GM18909 (cell line): ENCODE measurements at regions not wholly inside any gene's neighbourhood (a gene's known extent, or its start where the extent isn't known, plus 50 kb on each side); places are given as distances from the start of the nearest gene placed in this dataset.
A peak's percentile ranks its signal among the peaks of the same experiment; 100 is the strongest.

Source experiments
- ATAC-seq: cut with Tn5 transposase; IDR thresholded peaks from one replicate; pipeline ENCODE4 v1.9.1; 2021; ENCODE audit warnings: mild to moderate bottlenecking; ENCODE audit not compliant: unreplicated experiment, poor library complexity

- ATAC-seq: no peak
Measured at GRCh38 chr2:181145645-181146044, 165.2 kb downstream of the UBE2E3 start.

GRCh38 chr2:181146171-181146570, 165.8 kb downstream of the UBE2E3 start:
- no peak for ATAC-seq

- ATAC-seq: no peak
Measured at GRCh38 chr2:181149056-181149455, 168.7 kb downstream of the UBE2E3 start.

GRCh38 chr2:181152226-181152625, 171.8 kb downstream of the UBE2E3 start:
- ATAC-seq: no peak

GRCh38 chr2:181152701-181153100, 172.3 kb downstream of the UBE2E3 start:
- ATAC-seq: no peak

GRCh38 chr2:181153886-181154285, 173.5 kb downstream of the UBE2E3 start:
- no peak for ATAC-seq

- ATAC-seq: no peak
Measured at GRCh38 chr2:181157326-181157725, 176.9 kb downstream of the UBE2E3 start.

GRCh38 chr2:181158427-181158826, 178.0 kb downstream of the UBE2E3 start:
- ATAC-seq: no peak

GRCh38 chr2:181161615-181162014, 181.2 kb downstream of the UBE2E3 start:
- ATAC-seq: no peak

GRCh38 chr2:181163139-181163538, 182.7 kb downstream of the UBE2E3 start:
- peak; percentile 64 for ATAC-seq

GRCh38 chr2:181163691-181164090, 183.3 kb downstream of the UBE2E3 start:
- ATAC-seq: no peak

- ATAC-seq: peak; percentile 58
Measured at GRCh38 chr2:181164699-181165098, 184.3 kb downstream of the UBE2E3 start.

- ATAC-seq: peak; percentile 67
Measured at GRCh38 chr2:181165199-181165868, 184.9 kb downstream of the UBE2E3 start.

GRCh38 chr2:181169503-181169902, 189.1 kb downstream of the UBE2E3 start:
- ATAC-seq: no peak

GRCh38 chr2:181170256-181170655, 189.9 kb downstream of the UBE2E3 start:
- ATAC-seq: peak; percentile 47

GRCh38 chr2:181172676-181173075, 192.3 kb downstream of the UBE2E3 start:
- no peak for ATAC-seq

GRCh38 chr2:181174611-181175580, 194.5 kb downstream of the UBE2E3 start:
- no peak for ATAC-seq

- ATAC-seq: no peak
Measured at GRCh38 chr2:181176540-181176939, 196.1 kb downstream of the UBE2E3 start.

GRCh38 chr2:181177376-181177775, 197.0 kb downstream of the UBE2E3 start:
- ATAC-seq: no peak

- peak; percentile 51 for ATAC-seq
Measured at GRCh38 chr2:181178130-181178529, 197.7 kb downstream of the UBE2E3 start.

GRCh38 chr2:181178823-181179412, 198.5 kb downstream of the UBE2E3 start:
- ATAC-seq: peak; percentile 74
